ENCODE measurements at regions not wholly inside any gene's neighbourhood (a gene's known extent, or its start where the extent isn't known, plus 50 kb on each side); places are given as distances from the start of the nearest gene placed in this dataset.

- TF ChIP-seq KLF6 (CRISPR knock-in tag; IDR thresholded peaks at IDR 0.05) = no peak
- TF ChIP-seq FOSL1 (CRISPR knock-in tag; IDR thresholded peaks at IDR 0.05; ENCODE audit: borderline replicate concordance) = peak; percentile 38; the same call in 1 of the 2 replicates
- no peak for TF ChIP-seq EED (CRISPR knock-in tag; IDR thresholded peaks at IDR 0.05)
- TF ChIP-seq ZFP82 (CRISPR knock-in tag; IDR thresholded peaks at IDR 0.05; ENCODE audit: borderline replicate concordance) = no peak
- TF ChIP-seq PAWR (CRISPR knock-in tag; IDR thresholded peaks at IDR 0.05; ENCODE audit: borderline replicate concordance) = no peak
- no peak for TF ChIP-seq FOXO4 (CRISPR knock-in tag; conservative IDR thresholded peaks at IDR 0.05)
- TF ChIP-seq ZNF788 (CRISPR knock-in tag; IDR thresholded peaks at IDR 0.05; ENCODE audit: borderline replicate concordance) = no peak
- no peak for TF ChIP-seq TCF7 (IDR thresholded peaks at IDR 0.05; ENCODE audit: low read depth)
- TF ChIP-seq TAF15 (IDR thresholded peaks at IDR 0.05; ENCODE audit: low read depth, low read length, poor library complexity, severe bottlenecking) = no peak
- 0 out of 2 replicates have a peak, but pooled peaks have one; percentile 23 for TF ChIP-seq TBX2 (CRISPR knock-in tag; IDR thresholded peaks at IDR 0.05; ENCODE audit: borderline replicate concordance)
- no peak for TF ChIP-seq KDM3A (CRISPR knock-in tag; IDR thresholded peaks at IDR 0.05; ENCODE audit: low read depth)
- no peak for TF ChIP-seq ARID4A (CRISPR knock-in tag; IDR thresholded peaks at IDR 0.05; ENCODE audit: borderline replicate concordance)
- no peak for TF ChIP-seq ARNTL (CRISPR knock-in tag; IDR thresholded peaks at IDR 0.05)
- no peak for TF ChIP-seq YEATS2 (CRISPR knock-in tag; IDR thresholded peaks at IDR 0.05; ENCODE audit: borderline replicate concordance)
- TF ChIP-seq ATF4 (CRISPR knock-in tag; IDR thresholded peaks at IDR 0.05) = no peak
- TF ChIP-seq AGO2 (optimal IDR thresholded peaks at IDR 0.05; ENCODE audit: low read depth, low read length) = no peak
- TF ChIP-seq NPAS2 (CRISPR knock-in tag; IDR thresholded peaks at IDR 0.05; ENCODE audit: borderline replicate concordance) = no peak
- no peak for TF ChIP-seq MED8 (CRISPR knock-in tag; IDR thresholded peaks at IDR 0.05; ENCODE audit: insufficient replicate concordance)
- no peak for TF ChIP-seq ZNF496 (CRISPR knock-in tag; IDR thresholded peaks at IDR 0.05; ENCODE audit: insufficient replicate concordance)
Observed at GRCh38 chr12:67747869-67748742, 99.6 kb downstream of the DYRK2 start (continued).
